GM12878 (cell line): ENCODE measurements at regions not wholly inside any gene's neighbourhood (a gene's known extent, or its start where the extent isn't known, plus 50 kb on each side); places are given as distances from the start of the nearest gene placed in this dataset.

ENCODE experiments used
- ATAC-seq: fragments of 200-7000 bp; cut with Tn5 transposase; 3 replicates; pipeline ENCODE4 v1.9.1; 2020; ENCODE audit warnings: mild to moderate bottlenecking, moderate library complexity
- BruUV-seq: library from RNA; stranded (reverse); fragments of 400-500 nt; replicated peaks from 2 replicates; lab custom pipeline; 2021; lab: Mats Ljungman, UMichigan
- CTCF ChIA-PET: fragments of 300-600 bp; sonication (Branson Sonifier 250); formaldehyde crosslinking; extraction: SDS; loops from one replicate; lab custom pipeline; 2021; ENCODE audit warnings: inconsistent platforms; lab: Yijun Ruan, JAX
- POLR2A ChIA-PET: fragments of 350-600 bp; formaldehyde crosslinking; extraction: SDS; loops from one replicate; lab custom pipeline; 2021; ENCODE audit warnings: inconsistent platforms; lab: Charles Lee
- RAD21 ChIA-PET: fragments of 300-600 bp; sonication (Branson Sonifier 250); formaldehyde crosslinking; loops from one replicate; lab custom pipeline; 2023; ENCODE audit warnings: antibody characterized with exemption; ENCODE audit not compliant: unreplicated experiment; lab: Charles Lee
- SMC1A ChIA-PET: fragments of 300-600 bp; sonication (Branson Sonifier 250); formaldehyde crosslinking; loops from one replicate; lab custom pipeline; 2023; ENCODE audit not compliant: unreplicated experiment, uncharacterized antibody; lab: Charles Lee
- DNase-seq: peaks from one replicate; pipeline ENCODE4 v3.0.0-alpha.2; 2011; ENCODE audit warnings: low read depth, low spot score
- FAIRE-seq: peaks from 3 replicates; lab custom pipeline; 2011; peaks lifted over from hg19 to GRCh38; lab: Jason Lieb, UNC
- H2AFZ ChIP-seq: 2 replicates; pipeline ENCODE4 v1.6.0; 2011; ENCODE audit warnings: low read depth, low read length, control low read depth; ENCODE audit not compliant: control insufficient read depth
- H3K27ac ChIP-seq: 2 replicates; pipeline ENCODE4 v1.5.1; 2011; ENCODE audit warnings: control low read depth; ENCODE audit not compliant: control insufficient read depth, insufficient read depth
- H3K27me3 ChIP-seq, 2 experiments: replicated peaks in 1 of 2; 2 replicates each; pipeline versions ENCODE4 v1.6.0 to v1.6.1; 2011; ENCODE audit warnings: low read length in 1 of 2; ENCODE audit not compliant: control insufficient read depth in 2 of 2, insufficient read depth in 2 of 2
- H3K36me3 ChIP-seq, 2 experiments: 2 replicates each; pipeline ENCODE4 v1.5.1; 2011; ENCODE audit warnings: low read length in 1 of 2; ENCODE audit not compliant: control insufficient read depth in 2 of 2, insufficient read depth in 2 of 2
- H3K4me1 ChIP-seq: 2 replicates; pipeline ENCODE4 v1.6.1; 2011; ENCODE audit warnings: mild to moderate bottlenecking, low read length, moderate library complexity, mixed read lengths; ENCODE audit not compliant: control insufficient read depth, insufficient read depth
- H3K4me2 ChIP-seq: 2 replicates; pipeline ENCODE4 v1.6.0; 2011; ENCODE audit warnings: control low read depth; ENCODE audit not compliant: control insufficient read depth, insufficient read depth
- H3K4me3 ChIP-seq: fragments of 200-600 bp; sonication (generic); 2 replicates; pipeline ENCODE4 v1.5.1; 2016
- H3K79me2 ChIP-seq: 2 replicates; pipeline ENCODE4 v1.6.0; 2011; ENCODE audit warnings: low read length; ENCODE audit not compliant: control insufficient read depth, insufficient read depth
- H3K9ac ChIP-seq: 2 replicates; pipeline ENCODE4 v1.8.0; 2011; ENCODE audit warnings: low read length, control low read depth, mixed read lengths; ENCODE audit not compliant: control insufficient read depth, insufficient read depth
- H3K9me3 ChIP-seq: replicated peaks from 3 replicates; pipeline ENCODE4 v1.5.1; 2011; ENCODE audit warnings: mild to moderate bottlenecking, low read length; ENCODE audit not compliant: control insufficient read depth, insufficient read depth
- H4K20me1 ChIP-seq: 2 replicates; pipeline ENCODE4 v1.6.0; 2011; ENCODE audit not compliant: control insufficient read depth, insufficient read depth
- CBX3 ChIP-seq: fragments of 200-600 bp; sonication (generic); IDR thresholded peaks from 2 replicates; pipeline ENCODE4 v1.6.1; 2016; ENCODE audit warnings: low read depth, borderline replicate concordance
- EZH2 ChIP-seq: IDR thresholded peaks from 2 replicates; pipeline ENCODE4 v1.6.1; 2012; ENCODE audit warnings: low read depth, mild to moderate bottlenecking, control low read depth, inconsistent platforms, low read length, borderline replicate concordance; ENCODE audit not compliant: control insufficient read depth
- IKZF2 ChIP-seq, 2 experiments: fragments of 450-650 bp; IDR thresholded peaks; 2 replicates each; pipeline ENCODE4 v1.6.1; 2017; ENCODE audit warnings: mild to moderate bottlenecking in 2 of 2, moderate library complexity in 2 of 2
- MEF2A ChIP-seq: IDR thresholded peaks from 2 replicates; pipeline ENCODE4 v1.6.1; 2011; ENCODE audit warnings: low read depth, mild to moderate bottlenecking, low read length, moderate library complexity; ENCODE audit not compliant: insufficient read depth
- MEF2B ChIP-seq: fragments of 450-650 bp; IDR thresholded peaks from 2 replicates; pipeline ENCODE4 v1.6.1; 2018; ENCODE audit warnings: mild to moderate bottlenecking, moderate library complexity; ENCODE audit not compliant: partially characterized antibody, poor library complexity, severe bottlenecking
- MTA2 ChIP-seq: fragments of 450-650 bp; IDR thresholded peaks from 2 replicates; pipeline ENCODE4 v1.6.1; 2016; ENCODE audit warnings: low read depth, mild to moderate bottlenecking, moderate library complexity
- MXI1 ChIP-seq: fragments of 150-350 bp; IDR thresholded peaks from 2 replicates; pipeline ENCODE4 v1.6.1; 2011; ENCODE audit warnings: low read depth, mild to moderate bottlenecking, inconsistent platforms, low read length, improper control_type of control experiment
- NBN ChIP-seq: fragments of 450-650 bp; IDR thresholded peaks from 2 replicates; pipeline ENCODE4 v1.6.1; 2016
- NR2F1 ChIP-seq: fragments of 450-650 bp; conservative IDR thresholded peaks from 2 replicates; pipeline ENCODE4 v1.6.1; 2017; ENCODE audit warnings: mild to moderate bottlenecking
- PML ChIP-seq: IDR thresholded peaks from 2 replicates; pipeline ENCODE4 v1.6.1; 2012; ENCODE audit warnings: low read length, inconsistent platforms
- RAD51 ChIP-seq: fragments of 450-650 bp; IDR thresholded peaks from 2 replicates; pipeline ENCODE4 v1.6.1; 2016; ENCODE audit warnings: moderate library complexity, mild to moderate bottlenecking, inconsistent platforms
- YBX1 ChIP-seq: fragments of 450-650 bp; IDR thresholded peaks from 2 replicates; pipeline ENCODE4 v1.6.1; 2016; ENCODE audit warnings: antibody characterized with exemption
- ZBED1 ChIP-seq: IDR thresholded peaks from 2 replicates; pipeline ENCODE4 v1.6.1; 2016; ENCODE audit warnings: borderline replicate concordance
- ZSCAN29 ChIP-seq: fragments of 450-650 bp; IDR thresholded peaks from 2 replicates; pipeline ENCODE4 v1.6.1; 2017; ENCODE audit warnings: mild to moderate bottlenecking, moderate library complexity
- WGBS: methylation state at CpG from one replicate; pipeline ENCODE4 v1.1.6; 2016; ENCODE audit warnings: low lambda C conversion rate; ENCODE audit not compliant: insufficient replicate concordance, insufficient coverage; ENCODE audit errors: missing lambda C conversion rate; 5-methylcytosine and 5-hydroxymethylcytosine counted together
- in situ Hi-C: fragments of 300-500 bp; cut with MboI; formaldehyde crosslinking; loops from 9 replicates; pipeline ENCODE4 v1.14.3; 2018; ENCODE audit warnings: mixed read lengths
- intact Hi-C: fragments of 100-400 bp; cut with micrococcal nuclease; formaldehyde crosslinking; loops from one replicate; pipeline ENCODE4 v1.14.2; 2022; ENCODE audit not compliant: unreplicated experiment
- TF ChIP-seq, protein P1 (sequence below): fragments of 450-650 bp; IDR thresholded peaks from 2 replicates; pipeline ENCODE4 v1.6.1; 2017; ENCODE audit warnings: antibody characterized with exemption, mild to moderate bottlenecking, moderate library complexity
- TF ChIP-seq, protein P2 (sequence below): IDR thresholded peaks from 2 replicates; pipeline ENCODE4 v1.6.1; 2011; ENCODE audit warnings: low read depth, low read length, improper control_type of control experiment, borderline replicate concordance
- TF ChIP-seq, protein P3 (sequence below): IDR thresholded peaks from 2 replicates; pipeline ENCODE4 v1.6.1; 2012; ENCODE audit warnings: low read depth, low read length, improper control_type of control experiment

DNA sequence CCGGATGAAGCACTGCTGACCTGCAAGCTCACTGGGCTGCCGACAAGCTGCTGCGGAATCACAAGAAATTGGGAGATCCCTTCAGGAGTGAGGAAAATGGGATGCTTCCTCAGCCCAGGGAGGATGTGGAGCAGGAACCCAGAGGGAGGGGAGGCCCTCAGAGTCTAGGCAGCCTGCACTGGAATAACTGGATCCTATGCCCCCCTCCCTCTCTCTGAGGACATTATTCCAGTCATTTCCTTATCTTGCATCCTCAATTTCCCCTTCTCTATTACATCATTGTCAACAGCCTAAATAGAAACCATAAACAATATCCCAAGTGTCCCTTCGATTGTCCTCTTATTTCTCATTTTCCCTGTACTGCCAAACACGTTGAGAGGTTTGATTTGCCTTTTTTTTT lies 169.0 kb downstream of the OPA1 start:
- no peak for TF ChIP-seq MEF2B
- no peak for TF ChIP-seq ZSCAN29
- TF ChIP-seq MTA2, result no peak
- no peak for TF ChIP-seq MXI1
- no peak for TF ChIP-seq ZBED1
- TF ChIP-seq YBX1, result no peak
- TF ChIP-seq, protein P1, sequence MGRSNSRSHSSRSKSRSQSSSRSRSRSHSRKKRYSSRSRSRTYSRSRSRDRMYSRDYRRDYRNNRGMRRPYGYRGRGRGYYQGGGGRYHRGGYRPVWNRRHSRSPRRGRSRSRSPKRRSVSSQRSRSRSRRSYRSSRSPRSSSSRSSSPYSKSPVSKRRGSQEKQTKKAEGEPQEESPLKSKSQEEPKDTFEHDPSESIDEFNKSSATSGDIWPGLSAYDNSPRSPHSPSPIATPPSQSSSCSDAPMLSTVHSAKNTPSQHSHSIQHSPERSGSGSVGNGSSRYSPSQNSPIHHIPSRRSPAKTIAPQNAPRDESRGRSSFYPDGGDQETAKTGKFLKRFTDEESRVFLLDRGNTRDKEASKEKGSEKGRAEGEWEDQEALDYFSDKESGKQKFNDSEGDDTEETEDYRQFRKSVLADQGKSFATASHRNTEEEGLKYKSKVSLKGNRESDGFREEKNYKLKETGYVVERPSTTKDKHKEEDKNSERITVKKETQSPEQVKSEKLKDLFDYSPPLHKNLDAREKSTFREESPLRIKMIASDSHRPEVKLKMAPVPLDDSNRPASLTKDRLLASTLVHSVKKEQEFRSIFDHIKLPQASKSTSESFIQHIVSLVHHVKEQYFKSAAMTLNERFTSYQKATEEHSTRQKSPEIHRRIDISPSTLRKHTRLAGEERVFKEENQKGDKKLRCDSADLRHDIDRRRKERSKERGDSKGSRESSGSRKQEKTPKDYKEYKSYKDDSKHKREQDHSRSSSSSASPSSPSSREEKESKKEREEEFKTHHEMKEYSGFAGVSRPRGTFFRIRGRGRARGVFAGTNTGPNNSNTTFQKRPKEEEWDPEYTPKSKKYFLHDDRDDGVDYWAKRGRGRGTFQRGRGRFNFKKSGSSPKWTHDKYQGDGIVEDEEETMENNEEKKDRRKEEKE, result no peak
- TF ChIP-seq NBN, result no peak
- no peak for TF ChIP-seq EZH2
- TF ChIP-seq CBX3, result no peak
- TF ChIP-seq PML, result no peak
- TF ChIP-seq NR2F1, result no peak
- TF ChIP-seq, protein P2, sequence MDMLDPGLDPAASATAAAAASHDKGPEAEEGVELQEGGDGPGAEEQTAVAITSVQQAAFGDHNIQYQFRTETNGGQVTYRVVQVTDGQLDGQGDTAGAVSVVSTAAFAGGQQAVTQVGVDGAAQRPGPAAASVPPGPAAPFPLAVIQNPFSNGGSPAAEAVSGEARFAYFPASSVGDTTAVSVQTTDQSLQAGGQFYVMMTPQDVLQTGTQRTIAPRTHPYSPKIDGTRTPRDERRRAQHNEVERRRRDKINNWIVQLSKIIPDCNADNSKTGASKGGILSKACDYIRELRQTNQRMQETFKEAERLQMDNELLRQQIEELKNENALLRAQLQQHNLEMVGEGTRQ, result no peak
- no peak for TF ChIP-seq RAD51
- TF ChIP-seq IKZF2 (IDR thresholded peaks at IDR 0.05), result no peak
- no peak for TF ChIP-seq MEF2A
- TF ChIP-seq, protein P3, sequence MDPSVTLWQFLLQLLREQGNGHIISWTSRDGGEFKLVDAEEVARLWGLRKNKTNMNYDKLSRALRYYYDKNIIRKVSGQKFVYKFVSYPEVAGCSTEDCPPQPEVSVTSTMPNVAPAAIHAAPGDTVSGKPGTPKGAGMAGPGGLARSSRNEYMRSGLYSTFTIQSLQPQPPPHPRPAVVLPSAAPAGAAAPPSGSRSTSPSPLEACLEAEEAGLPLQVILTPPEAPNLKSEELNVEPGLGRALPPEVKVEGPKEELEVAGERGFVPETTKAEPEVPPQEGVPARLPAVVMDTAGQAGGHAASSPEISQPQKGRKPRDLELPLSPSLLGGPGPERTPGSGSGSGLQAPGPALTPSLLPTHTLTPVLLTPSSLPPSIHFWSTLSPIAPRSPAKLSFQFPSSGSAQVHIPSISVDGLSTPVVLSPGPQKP, result no peak
- Histone ChIP-seq H3K9me3 (peaks cover 3% of the 10 kb centered on the region; the same call in 1 of the 3 replicates), H3K36me3 (no peaks in the 10 kb centered on the region), H3K4me2 (no peak overlapping the region), H3K27ac (no peak overlapping the region), H3K79me2 (no peaks in the 10 kb centered on the region), H3K27me3 (no peaks in the 10 kb centered on the region), H3K9ac (no peak overlapping the region), H3K4me1 (no peaks in the 10 kb centered on the region), H4K20me1 (no peaks in the 10 kb centered on the region), H3K4me3 (no peak overlapping the region), H2AFZ (no peak overlapping the region)
- FAIRE-seq (no peak), ATAC-seq (no peak), DNase-seq (no peak)
- ChIA-PET CTCF (no interaction called here), RAD21 (no interaction called here), POLR2A (no interaction called here), SMC1A (no interaction called here)
- BruUV-seq, result no TSS peak
- intact Hi-C loops (no loop called here), in situ Hi-C loops (no loop called here)
- 57% methylated on average over 5 of the region's 5 CpGs for WGBS
